Thyroid gland (tissue), 4 donors: ENCODE measurements at regions not wholly inside any gene's neighbourhood (a gene's known extent, or its start where the extent isn't known, plus 50 kb on each side); places are given as distances from the start of the nearest gene placed in this dataset.

Experiments used
- POLR2A ChIP-seq, 2 donors: fragments of 450-650 bp; IDR thresholded peaks; one replicate each; pipeline ENCODE4 v1.6.1; 2017; ENCODE audit warnings: antibody characterized with exemption in 2 of 2, mild to moderate bottlenecking in 2 of 2, moderate library complexity in 1 of 2
- TF ChIP-seq, protein P1 (sequence below), 6 experiments: fragments of 200-600 bp in 3 of 6; fragments of 450-650 bp in 3 of 6; sonication (generic) in 3 of 6; IDR thresholded peaks; one replicate each; pipeline ENCODE4 v1.5.1; 2016 to 2019; ENCODE audit warnings: antibody characterized with exemption in 6 of 6, mild to moderate bottlenecking in 2 of 6, inconsistent platforms in 1 of 6, moderate library complexity in 1 of 6

DNA sequence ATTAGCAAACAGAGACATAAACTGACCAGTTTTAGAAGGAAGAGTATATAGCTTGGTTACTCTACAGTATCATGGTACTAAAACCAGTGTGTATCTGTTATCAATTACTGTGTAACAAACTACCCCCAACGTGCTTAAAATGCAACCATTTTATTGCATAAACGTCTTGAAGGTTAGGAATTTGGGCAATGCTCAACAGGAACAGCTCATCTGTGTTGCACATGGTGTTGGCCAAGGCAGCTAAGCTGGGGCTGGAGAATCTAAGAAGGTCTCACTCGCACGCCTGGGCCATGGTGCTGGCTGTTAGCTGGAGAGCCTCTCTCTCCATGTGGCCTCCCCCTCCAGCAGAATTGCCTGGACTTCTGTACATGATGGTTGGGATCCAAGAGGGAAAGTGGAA lies 81.2 kb upstream of the THBS1 start:
- TF ChIP-seq, protein P1, sequence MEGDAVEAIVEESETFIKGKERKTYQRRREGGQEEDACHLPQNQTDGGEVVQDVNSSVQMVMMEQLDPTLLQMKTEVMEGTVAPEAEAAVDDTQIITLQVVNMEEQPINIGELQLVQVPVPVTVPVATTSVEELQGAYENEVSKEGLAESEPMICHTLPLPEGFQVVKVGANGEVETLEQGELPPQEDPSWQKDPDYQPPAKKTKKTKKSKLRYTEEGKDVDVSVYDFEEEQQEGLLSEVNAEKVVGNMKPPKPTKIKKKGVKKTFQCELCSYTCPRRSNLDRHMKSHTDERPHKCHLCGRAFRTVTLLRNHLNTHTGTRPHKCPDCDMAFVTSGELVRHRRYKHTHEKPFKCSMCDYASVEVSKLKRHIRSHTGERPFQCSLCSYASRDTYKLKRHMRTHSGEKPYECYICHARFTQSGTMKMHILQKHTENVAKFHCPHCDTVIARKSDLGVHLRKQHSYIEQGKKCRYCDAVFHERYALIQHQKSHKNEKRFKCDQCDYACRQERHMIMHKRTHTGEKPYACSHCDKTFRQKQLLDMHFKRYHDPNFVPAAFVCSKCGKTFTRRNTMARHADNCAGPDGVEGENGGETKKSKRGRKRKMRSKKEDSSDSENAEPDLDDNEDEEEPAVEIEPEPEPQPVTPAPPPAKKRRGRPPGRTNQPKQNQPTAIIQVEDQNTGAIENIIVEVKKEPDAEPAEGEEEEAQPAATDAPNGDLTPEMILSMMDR (IDR thresholded peaks at IDR 0.05) = no peak
- TF ChIP-seq POLR2A (IDR thresholded peaks at IDR 0.05) = no peak
